Activated CD4-positive, alpha-beta T cell treated with anti-CD3 and anti-CD28 coated beads, Interleukin-2, amount 50 U/mL, for 4 hours (primary cell): ENCODE measurements at regions not wholly inside any gene's neighbourhood (a gene's known extent, or its start where the extent isn't known, plus 50 kb on each side); places are given as distances from the start of the nearest gene placed in this dataset.

Source experiments
- DNase-seq, 2 experiments: peaks; one replicate each; pipeline ENCODE4 v3.0.0-alpha.2; 2020

- DNase-seq: no peak
Observed at GRCh38 chr10:62723375-62723774, 81.1 kb upstream of the ADO start.

GRCh38 chr10:62724465-62724864 is 80.1 kb upstream of the ADO start:
- no peak for DNase-seq

GRCh38 chr10:62726142-62726541 is 78.4 kb upstream of the ADO start:
- DNase-seq: peak; percentile 45 to 54

- no peak for DNase-seq
Observed at GRCh38 chr10:62726638-62727037, 77.9 kb upstream of the ADO start.

- no peak for DNase-seq
Observed at GRCh38 chr10:62727934-62728333, 76.6 kb upstream of the ADO start.

GRCh38 chr10:62728479-62728878 is 76.0 kb upstream of the ADO start:
- no peak for DNase-seq

- DNase-seq: peak; percentile 42 to 56
Observed at GRCh38 chr10:62732841-62733653, 71.5 kb upstream of the ADO start.

GRCh38 chr10:62733654-62734293 is 70.7 kb upstream of the ADO start:
- DNase-seq: no peak

- no peak for DNase-seq
Observed at GRCh38 chr10:62734781-62735463, 69.6 kb upstream of the ADO start.

- peak; percentile 12 to 45 for DNase-seq
Observed at GRCh38 chr10:62735464-62736167, 68.9 kb upstream of the ADO start.

- no peak for DNase-seq
Observed at GRCh38 chr10:62736168-62736546, 68.4 kb upstream of the ADO start.

GRCh38 chr10:62738916-62739315 is 65.6 kb upstream of the ADO start:
- DNase-seq: no peak

GRCh38 chr10:62740885-62741745 is 63.4 kb upstream of the ADO start:
- no peak for DNase-seq

- no peak for DNase-seq
Observed at GRCh38 chr10:62741996-62742395, 62.5 kb upstream of the ADO start.

GRCh38 chr10:62742536-62743061 is 61.9 kb upstream of the ADO start:
- no peak for DNase-seq

GRCh38 chr10:62744136-62744535 is 60.4 kb upstream of the ADO start:
- no peak for DNase-seq

- no peak for DNase-seq
Observed at GRCh38 chr10:62745581-62745980, 58.9 kb upstream of the ADO start.

- DNase-seq: no peak
Observed at GRCh38 chr10:62746951-62747729, 57.4 kb upstream of the ADO start.

- no peak for DNase-seq
Observed at GRCh38 chr10:62748386-62748785, 56.1 kb upstream of the ADO start.

- DNase-seq: no peak
Observed at GRCh38 chr10:62749093-62749683, 55.3 kb upstream of the ADO start.
